Left ventricle myocardium inferior (tissue), 1 donor: ENCODE measurements at regions not wholly inside any gene's neighbourhood (a gene's known extent, or its start where the extent isn't known, plus 50 kb on each side); places are given as distances from the start of the nearest gene placed in this dataset.

Experiments used
- DNase-seq: peaks from one replicate; pipeline ENCODE4 v3.0.0-alpha.2; 2020
- H3K27ac ChIP-seq: fragments of 200-600 bp; replicated peaks from 2 replicates; pipeline ENCODE4 v1.8.0; 2021
- H3K27me3 ChIP-seq: fragments of 200-600 bp; 2 replicates; pipeline ENCODE4 v1.8.0; 2021; ENCODE audit warnings: low read depth
- H3K36me3 ChIP-seq: fragments of 200-600 bp; 2 replicates; pipeline ENCODE4 v1.8.0; 2021
- H3K4me1 ChIP-seq: fragments of 200-600 bp; 2 replicates; pipeline ENCODE4 v1.8.0; 2021
- H3K4me3 ChIP-seq: fragments of 200-600 bp; 2 replicates; pipeline ENCODE4 v1.8.0; 2021; ENCODE audit warnings: mild to moderate bottlenecking, moderate library complexity
- H3K9me3 ChIP-seq: fragments of 200-600 bp; replicated peaks from 2 replicates; pipeline ENCODE4 v1.8.0; 2021
- CTCF ChIP-seq: fragments of 200-600 bp; IDR thresholded peaks from 2 replicates; pipeline ENCODE4 v1.8.0; 2021; ENCODE audit warnings: antibody characterized with exemption, mild to moderate bottlenecking, borderline replicate concordance
- intact Hi-C: fragments of 100-400 bp; cut with micrococcal nuclease; formaldehyde crosslinking; loops from one replicate; pipeline ENCODE4 v1.11.0; 2022
- donor health status: DM: no; HTN: yes; CAD: no; lungs with severe emphysema.

- no peaks in the 10 kb centered on the region for H3K36me3 ChIP-seq
- no peaks in the 10 kb centered on the region for H3K4me1 ChIP-seq
- H3K9me3 ChIP-seq, result no peaks in the 10 kb centered on the region
- no peak overlapping the region for H3K4me3 ChIP-seq
- DNase-seq, result no peak
- no peak overlapping the region for H3K27ac ChIP-seq
- H3K27me3 ChIP-seq, result peaks cover 28% of the 10 kb centered on the region
- TF ChIP-seq CTCF, result no peak
- intact Hi-C loops, result no loop called here
Measured at GRCh38 chr7:131961054-131961680, 404.7 kb upstream of the PODXL start.

- H3K4me1 ChIP-seq, result no peaks in the 10 kb centered on the region
- intact Hi-C loops, result no loop called here
- no peak for DNase-seq
Measured at GRCh38 chr7:131959106-131959812, 402.8 kb upstream of the PODXL start.

GRCh38 chr7:131957338-131958020, 401.1 kb upstream of the PODXL start:
- Histone ChIP-seq H3K4me3 (no peak overlapping the region), H3K4me1 (no peaks in the 10 kb centered on the region), H3K27ac (no peak overlapping the region), H3K9me3 (no peaks in the 10 kb centered on the region), H3K27me3 (peaks cover 40% of the 10 kb centered on the region), H3K36me3 (no peaks in the 10 kb centered on the region)
- DNase-seq, result no peak
- TF ChIP-seq CTCF, result no peak
- intact Hi-C loops, result no loop called here

More at GRCh38 chr7:131959106-131959812, 402.8 kb upstream of the PODXL start:
- Histone ChIP-seq H3K27me3 (peaks cover 32% of the 10 kb centered on the region), H3K9me3 (no peaks in the 10 kb centered on the region), H3K36me3 (no peaks in the 10 kb centered on the region), H3K27ac (no peak overlapping the region), H3K4me3 (no peak overlapping the region)
- no peak for TF ChIP-seq CTCF

GRCh38 chr7:131956864-131957263, 400.4 kb upstream of the PODXL start:
- no peak for TF ChIP-seq CTCF
- Histone ChIP-seq H3K27me3 (peaks cover 45% of the 10 kb centered on the region), H3K4me3 (no peak overlapping the region), H3K27ac (no peak overlapping the region), H3K9me3 (no peaks in the 10 kb centered on the region), H3K4me1 (no peaks in the 10 kb centered on the region), H3K36me3 (no peaks in the 10 kb centered on the region)
- intact Hi-C loops, result no loop called here
- no peak for DNase-seq

GRCh38 chr7:131955679-131956078, 399.3 kb upstream of the PODXL start:
- Histone ChIP-seq H3K27ac (no peak overlapping the region), H3K9me3 (peaks cover 6% of the 10 kb centered on the region), H3K4me1 (no peaks in the 10 kb centered on the region), H3K36me3 (no peaks in the 10 kb centered on the region), H3K27me3 (peaks cover 46% of the 10 kb centered on the region), H3K4me3 (no peak overlapping the region)
- intact Hi-C loops, result no loop called here
- TF ChIP-seq CTCF, result no peak
- no peak for DNase-seq
